Adrenal gland (tissue), 9 donors: ENCODE measurements at regions not wholly inside any gene's neighbourhood (a gene's known extent, or its start where the extent isn't known, plus 50 kb on each side); places are given as distances from the start of the nearest gene placed in this dataset.

Experiments
- DNase-seq, 7 donors: peaks; one replicate each; pipeline ENCODE4 v3.0.0-alpha.2; 2019 to 2020
- H3K27ac ChIP-seq, 5 donors: fragments of 200-600 bp; sonication (generic) in 4 of 5; 1 replicate in 3 of 5; 2 replicates in 2 of 5; pipeline versions ENCODE4 v1.5.1 to v1.8.0; 2016 to 2020; ENCODE audit warnings: mild to moderate bottlenecking in 1 of 5
- H3K27me3 ChIP-seq: fragments of 200-600 bp; 2 replicates; pipeline ENCODE4 v1.8.0; 2021
- H3K36me3 ChIP-seq, 2 donors: fragments of 200-600 bp; replicated peaks in 1 of 2; 1 replicate in 1 of 2; 2 replicates in 1 of 2; pipeline versions ENCODE4 v1.5.1 to v1.8.0; 2018 to 2022
- H3K4me1 ChIP-seq, 2 donors: fragments of 200-600 bp; replicated peaks in 1 of 2; 1 replicate in 1 of 2; 2 replicates in 1 of 2; pipeline versions ENCODE4 v1.5.1 to v1.8.0; 2018 to 2021
- H3K4me3 ChIP-seq, 4 donors: fragments of 200-600 bp; sonication (generic) in 3 of 4; one replicate each; pipeline ENCODE4 v1.5.1; 2016 to 2018
- H3K9me3 ChIP-seq, 3 donors: fragments of 200-600 bp; sonication (generic) in 1 of 3; replicated peaks in 1 of 3; 1 replicate in 2 of 3; 2 replicates in 1 of 3; pipeline versions ENCODE4 v1.5.1 to v1.8.0; 2016 to 2021
- CTCF ChIP-seq, 6 experiments: fragments of 450-650 bp in 4 of 6; fragments of 200-600 bp in 2 of 6; sonication (generic) in 1 of 6; IDR thresholded peaks; 1 replicate in 5 of 6; 2 replicates in 1 of 6; pipeline versions ENCODE4 v1.5.1 to v1.8.0; 2016 to 2021; ENCODE audit warnings: antibody characterized with exemption in 6 of 6, mild to moderate bottlenecking in 2 of 6, moderate library complexity in 1 of 6
- POLR2A ChIP-seq, 2 donors: fragments of 450-650 bp; IDR thresholded peaks; one replicate each; pipeline ENCODE4 v1.6.1; 2017; ENCODE audit warnings: antibody characterized with exemption in 2 of 2, mild to moderate bottlenecking in 2 of 2, moderate library complexity in 1 of 2
- WGBS, 4 donors: extraction: QIAGEN DNeasy Blood & Tissue Kit in 2 of 4; methylation state at CpG; one replicate each; pipeline versions ENCODE4 v1.1.5 to v1.1.7; 2013 to 2017; 5-methylcytosine and 5-hydroxymethylcytosine counted together
- intact Hi-C, 2 donors: fragments of 100-400 bp; cut with DNase I; formaldehyde crosslinking; loops; one replicate each; pipeline versions ENCODE4 v1.14.1 to v1.15.0; 2022 to 2023
- donor health status: healthy with polysubstance abuse.
- donor health status: Bipolar disorder and iron deficiency.
- donor health status: DM: yes; HTN: yes; CAD: no.
- donor health status: DM: no; HTN: no; CAD: no.
- donor health status: DM: no; HTN: no; CAD: no.

GRCh38 chr6:91754691-91755090 is 1167.8 kb upstream of the MAP3K7 start:
- TF ChIP-seq CTCF (IDR thresholded peaks at IDR 0.05) (no peak), POLR2A (IDR thresholded peaks at IDR 0.05) (no peak)
- H3K27ac ChIP-seq: no peak overlapping the region
- H3K36me3 ChIP-seq: no peaks in the 10 kb centered on the region
- H3K9me3 ChIP-seq: no peaks in the 10 kb centered on the region
- no peaks in the 10 kb centered on the region for H3K4me1 ChIP-seq
- no peak for DNase-seq
- H3K4me3 ChIP-seq: no peak overlapping the region
- intact Hi-C loops: no loop called here
- 61 to 75% (median 69%) methylated on average over 1 of the region's 1 CpG for WGBS, 4 donors
- no peaks in the 10 kb centered on the region for H3K27me3 ChIP-seq

- no peaks in the 10 kb centered on the region for H3K36me3 ChIP-seq
- intact Hi-C loops: no loop called here
- no peak overlapping the region for H3K4me3 ChIP-seq
- no peak for DNase-seq
- no peaks in the 10 kb centered on the region for H3K9me3 ChIP-seq
- no peak for TF ChIP-seq POLR2A (IDR thresholded peaks at IDR 0.05)
- no peak for TF ChIP-seq CTCF (IDR thresholded peaks at IDR 0.05)
- H3K27ac ChIP-seq: no peak overlapping the region
- 77 to 82% (median 78%) methylated on average over 6 of the region's 6 CpGs for WGBS, 4 donors
- no peaks in the 10 kb centered on the region for H3K27me3 ChIP-seq
- H3K4me1 ChIP-seq: no peaks in the 10 kb centered on the region
These were observed 1164.7 kb upstream of the MAP3K7 start for GRCh38 chr6:91751526-91751925.

GRCh38 chr6:91744566-91744965 is 1157.7 kb upstream of the MAP3K7 start:
- H3K4me1 ChIP-seq: no peaks in the 10 kb centered on the region
- no peaks in the 10 kb centered on the region for H3K27me3 ChIP-seq
- H3K9me3 ChIP-seq: no peaks in the 10 kb centered on the region
- H3K27ac ChIP-seq: no peak overlapping the region
- no peaks in the 10 kb centered on the region for H3K36me3 ChIP-seq
- intact Hi-C loops: no loop called here
- no peak for DNase-seq
- no peak for TF ChIP-seq CTCF (IDR thresholded peaks at IDR 0.05)
- TF ChIP-seq POLR2A (IDR thresholded peaks at IDR 0.05): no peak
- no peak overlapping the region for H3K4me3 ChIP-seq
- WGBS, 4 donors: 51 to 67% (median 54%) methylated on average over 3 of the region's 3 CpGs

- H3K4me3 ChIP-seq: no peak overlapping the region
- 71 to 82% (median 76%) methylated on average over 2 of the region's 2 CpGs for WGBS, 4 donors
These were observed 1156.9 kb upstream of the MAP3K7 start for GRCh38 chr6:91743756-91744155.

More at GRCh38 chr6:91743756-91744155, 1156.9 kb upstream of the MAP3K7 start:
- no peaks in the 10 kb centered on the region for H3K4me1 ChIP-seq
- no peaks in the 10 kb centered on the region for H3K36me3 ChIP-seq
- intact Hi-C loops: no loop called here
- TF ChIP-seq CTCF (IDR thresholded peaks at IDR 0.05) (no peak), POLR2A (IDR thresholded peaks at IDR 0.05) (no peak)
- H3K9me3 ChIP-seq: no peaks in the 10 kb centered on the region
- no peaks in the 10 kb centered on the region for H3K27me3 ChIP-seq
- no peak overlapping the region for H3K27ac ChIP-seq
- DNase-seq: no peak
